Stimulated activated CD8-positive, alpha-beta memory T cell treated with anti-CD3 and anti-CD28 coated beads, Interleukin-2, amount 100 ng/mL, for 48 hours (primary cell): ENCODE measurements at regions not wholly inside any gene's neighbourhood (a gene's known extent, or its start where the extent isn't known, plus 50 kb on each side); places are given as distances from the start of the nearest gene placed in this dataset.
"Not testable (repeated sequence)": the region's sequence is repeated elsewhere in the genome, so short reads cannot be mapped to it uniquely, and the experiment has no call there.

Source experiments
- DNase-seq, 2 donors: peaks; one replicate each; pipeline ENCODE4 v3.0.0-alpha.2; 2020; ENCODE audit warnings: low read depth in 2 of 2

- DNase-seq: no peak
These were observed 98.0 kb upstream of the CDC42BPA start for GRCh38 chr1:227416156-227416830.

- DNase-seq: no peak
These were observed 97.0 kb upstream of the CDC42BPA start for GRCh38 chr1:227415115-227415790.

- DNase-seq: no peak
These were observed 92.8 kb upstream of the CDC42BPA start for GRCh38 chr1:227411066-227411465.

GRCh38 chr1:227406332-227406731 is 88.0 kb upstream of the CDC42BPA start:
- not testable (repeated sequence) for DNase-seq

- no peak for DNase-seq
These were observed 85.2 kb upstream of the CDC42BPA start for GRCh38 chr1:227403535-227403934.

GRCh38 chr1:227401562-227402342 is 83.5 kb upstream of the CDC42BPA start:
- no peak for DNase-seq

- no peak for DNase-seq
These were observed 80.9 kb upstream of the CDC42BPA start for GRCh38 chr1:227399152-227399730.

GRCh38 chr1:227397354-227397978 is 79.2 kb upstream of the CDC42BPA start:
- DNase-seq: no peak

- no peak for DNase-seq
These were observed 78.5 kb upstream of the CDC42BPA start for GRCh38 chr1:227396539-227397353.

GRCh38 chr1:227395426-227396028 is 77.2 kb upstream of the CDC42BPA start:
- DNase-seq: no peak

GRCh38 chr1:227392984-227393764 is 74.9 kb upstream of the CDC42BPA start:
- DNase-seq: no peak

- no peak for DNase-seq
These were observed 73.6 kb upstream of the CDC42BPA start for GRCh38 chr1:227391879-227392278.

- no peak for DNase-seq
These were observed 72.9 kb upstream of the CDC42BPA start for GRCh38 chr1:227391211-227391610.

- no peak for DNase-seq
These were observed 72.2 kb upstream of the CDC42BPA start for GRCh38 chr1:227390525-227390924.

GRCh38 chr1:227388214-227389168 is 70.2 kb upstream of the CDC42BPA start:
- no peak for DNase-seq

- no peak for DNase-seq
These were observed 61.2 kb upstream of the CDC42BPA start for GRCh38 chr1:227379555-227379892.

GRCh38 chr1:227378871-227379554 is 60.7 kb upstream of the CDC42BPA start:
- DNase-seq: no peak

GRCh38 chr1:227378181-227378580 is 59.9 kb upstream of the CDC42BPA start:
- DNase-seq: no peak
